ENCODE measurements at regions not wholly inside any gene's neighbourhood (a gene's known extent, or its start where the extent isn't known, plus 50 kb on each side); places are given as distances from the start of the nearest gene placed in this dataset.

- TF ChIP-seq, protein P1, sequence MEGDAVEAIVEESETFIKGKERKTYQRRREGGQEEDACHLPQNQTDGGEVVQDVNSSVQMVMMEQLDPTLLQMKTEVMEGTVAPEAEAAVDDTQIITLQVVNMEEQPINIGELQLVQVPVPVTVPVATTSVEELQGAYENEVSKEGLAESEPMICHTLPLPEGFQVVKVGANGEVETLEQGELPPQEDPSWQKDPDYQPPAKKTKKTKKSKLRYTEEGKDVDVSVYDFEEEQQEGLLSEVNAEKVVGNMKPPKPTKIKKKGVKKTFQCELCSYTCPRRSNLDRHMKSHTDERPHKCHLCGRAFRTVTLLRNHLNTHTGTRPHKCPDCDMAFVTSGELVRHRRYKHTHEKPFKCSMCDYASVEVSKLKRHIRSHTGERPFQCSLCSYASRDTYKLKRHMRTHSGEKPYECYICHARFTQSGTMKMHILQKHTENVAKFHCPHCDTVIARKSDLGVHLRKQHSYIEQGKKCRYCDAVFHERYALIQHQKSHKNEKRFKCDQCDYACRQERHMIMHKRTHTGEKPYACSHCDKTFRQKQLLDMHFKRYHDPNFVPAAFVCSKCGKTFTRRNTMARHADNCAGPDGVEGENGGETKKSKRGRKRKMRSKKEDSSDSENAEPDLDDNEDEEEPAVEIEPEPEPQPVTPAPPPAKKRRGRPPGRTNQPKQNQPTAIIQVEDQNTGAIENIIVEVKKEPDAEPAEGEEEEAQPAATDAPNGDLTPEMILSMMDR (conservative IDR thresholded peaks at IDR 0.05; ENCODE audit: low read depth, low read length): no peak
- no peak for TF ChIP-seq EZH2 (IDR thresholded peaks at IDR 0.05; ENCODE audit: borderline replicate concordance, low read depth, low read length, poor library complexity, severe bottlenecking)
Measured at GRCh38 chr6:137351890-137352289, 132.7 kb upstream of the IFNGR1 start.
